ENCODE measurements at regions not wholly inside any gene's neighbourhood (a gene's known extent, or its start where the extent isn't known, plus 50 kb on each side); places are given as distances from the start of the nearest gene placed in this dataset.

GRCh38 chr3:170739410-170739809 is 130.6 kb downstream of the RPL22L1 start:
- DNase-seq = no peak
- in situ Hi-C loops (cut with MboI; ENCODE audit: low pct_unique_long_range_greater_than_20kb, low sequenced_read_pairs) = no loop called here

GRCh38 chr3:170738766-170739165 is 131.2 kb downstream of the RPL22L1 start:
- no peak for DNase-seq
- in situ Hi-C loops (cut with MboI; ENCODE audit: low pct_unique_long_range_greater_than_20kb, low sequenced_read_pairs) = no loop called here

- no peak for DNase-seq
- in situ Hi-C loops (cut with MboI; ENCODE audit: low pct_unique_long_range_greater_than_20kb, low sequenced_read_pairs) = no loop called here
Measured at GRCh38 chr3:170737498-170738162, 132.4 kb downstream of the RPL22L1 start.

- DNase-seq = no peak
- in situ Hi-C loops (cut with MboI; ENCODE audit: low pct_unique_long_range_greater_than_20kb, low sequenced_read_pairs) = no loop called here
Measured at GRCh38 chr3:170735821-170736220, 134.2 kb downstream of the RPL22L1 start.

GRCh38 chr3:170734735-170735065 is 135.3 kb downstream of the RPL22L1 start:
- no peak for DNase-seq
- in situ Hi-C loops (cut with MboI; ENCODE audit: low pct_unique_long_range_greater_than_20kb, low sequenced_read_pairs) = no loop called here

- DNase-seq = no peak
- in situ Hi-C loops (cut with MboI; ENCODE audit: low pct_unique_long_range_greater_than_20kb, low sequenced_read_pairs) = no loop called here
Measured at GRCh38 chr3:170734043-170734734, 135.8 kb downstream of the RPL22L1 start.

GRCh38 chr3:170732660-170733245 is 137.2 kb downstream of the RPL22L1 start:
- no peak for DNase-seq
- in situ Hi-C loops (cut with MboI; ENCODE audit: low pct_unique_long_range_greater_than_20kb, low sequenced_read_pairs) = no loop called here

- in situ Hi-C loops (cut with MboI; ENCODE audit: low pct_unique_long_range_greater_than_20kb, low sequenced_read_pairs) = no loop called here
- DNase-seq = no peak
Measured at GRCh38 chr3:170731281-170731680, 138.7 kb downstream of the RPL22L1 start.

- in situ Hi-C loops (cut with MboI; ENCODE audit: low pct_unique_long_range_greater_than_20kb, low sequenced_read_pairs) = no loop called here
- no peak for DNase-seq
Measured at GRCh38 chr3:170730071-170730812, 139.8 kb downstream of the RPL22L1 start.

GRCh38 chr3:170728181-170728580 is 141.8 kb downstream of the RPL22L1 start:
- in situ Hi-C loops (cut with MboI; ENCODE audit: low pct_unique_long_range_greater_than_20kb, low sequenced_read_pairs) = no loop called here
- DNase-seq = no peak

- in situ Hi-C loops (cut with MboI; ENCODE audit: low pct_unique_long_range_greater_than_20kb, low sequenced_read_pairs) = no loop called here
- DNase-seq = no peak
Measured at GRCh38 chr3:170727754-170728153, 141.9 kb upstream of the SLC7A14 start.

GRCh38 chr3:170726976-170727661 is 141.2 kb upstream of the SLC7A14 start:
- no peak for DNase-seq
- in situ Hi-C loops (cut with MboI; ENCODE audit: low pct_unique_long_range_greater_than_20kb, low sequenced_read_pairs) = no loop called here

GRCh38 chr3:170725285-170725731 is 139.4 kb upstream of the SLC7A14 start:
- in situ Hi-C loops (cut with MboI; ENCODE audit: low pct_unique_long_range_greater_than_20kb, low sequenced_read_pairs) = no loop called here
- no peak for DNase-seq

GRCh38 chr3:170724599-170725280 is 138.9 kb upstream of the SLC7A14 start:
- in situ Hi-C loops (cut with MboI; ENCODE audit: low pct_unique_long_range_greater_than_20kb, low sequenced_read_pairs) = no loop called here
- DNase-seq = no peak

- no peak for DNase-seq
- in situ Hi-C loops (cut with MboI; ENCODE audit: low pct_unique_long_range_greater_than_20kb, low sequenced_read_pairs) = no loop called here
Measured at GRCh38 chr3:170723241-170723640, 137.4 kb upstream of the SLC7A14 start.

- in situ Hi-C loops (cut with MboI; ENCODE audit: low pct_unique_long_range_greater_than_20kb, low sequenced_read_pairs) = no loop called here
- no peak for DNase-seq
Measured at GRCh38 chr3:170721563-170721962, 135.7 kb upstream of the SLC7A14 start.

- no peak for DNase-seq
- in situ Hi-C loops (cut with MboI; ENCODE audit: low pct_unique_long_range_greater_than_20kb, low sequenced_read_pairs) = no loop called here
Measured at GRCh38 chr3:170719300-170719699, 133.4 kb upstream of the SLC7A14 start.

GRCh38 chr3:170718848-170719247 is 133.0 kb upstream of the SLC7A14 start:
- in situ Hi-C loops (cut with MboI; ENCODE audit: low pct_unique_long_range_greater_than_20kb, low sequenced_read_pairs) = no loop called here

More at GRCh38 chr3:170718848-170719247, 133.0 kb upstream of the SLC7A14 start:
- no peak for DNase-seq

Measured in KBM-7 (cell line).